Testis (tissue), 2 donors: ENCODE measurements at regions not wholly inside any gene's neighbourhood (a gene's known extent, or its start where the extent isn't known, plus 50 kb on each side); places are given as distances from the start of the nearest gene placed in this dataset.
"Not testable (repeated sequence)": the region's sequence is repeated elsewhere in the genome, so short reads cannot be mapped to it uniquely, and the experiment has no call there.

Experiments
- DNase-seq: peaks from one replicate; pipeline ENCODE4 v3.0.0-alpha.2; 2019
- H3K27ac ChIP-seq, 2 donors: fragments of 200-600 bp; sonication (generic); one replicate each; pipeline ENCODE4 v1.5.1; 2019
- H3K27me3 ChIP-seq: fragments of 200-600 bp; sonication (generic); one replicate; pipeline ENCODE4 v1.5.1; 2019
- H3K36me3 ChIP-seq: fragments of 200-600 bp; sonication (generic); one replicate; pipeline ENCODE4 v1.5.1; 2017; ENCODE audit warnings: low read depth; ENCODE audit errors: missing control alignments
- H3K4me1 ChIP-seq: fragments of 200-600 bp; sonication (generic); one replicate; pipeline ENCODE4 v1.5.1; 2019
- H3K4me3 ChIP-seq, 2 donors: fragments of 200-600 bp; sonication (generic); one replicate each; pipeline ENCODE4 v1.5.1; 2017 to 2019
- H3K9me3 ChIP-seq: fragments of 200-600 bp; sonication (generic); one replicate; pipeline ENCODE4 v1.5.1; 2017
- CTCF ChIP-seq, 3 experiments: fragments of 450-650 bp in 2 of 3; fragments of 200-600 bp in 1 of 3; sonication (generic) in 1 of 3; IDR thresholded peaks; one replicate each; pipeline ENCODE4 v1.5.1; 2016 to 2019; ENCODE audit warnings: antibody characterized with exemption in 3 of 3, mild to moderate bottlenecking in 2 of 3, moderate library complexity in 1 of 3
- POLR2A ChIP-seq: fragments of 450-650 bp; IDR thresholded peaks from one replicate; pipeline ENCODE4 v1.6.1; 2017; ENCODE audit warnings: antibody characterized with exemption, mild to moderate bottlenecking, moderate library complexity
- WGBS, 2 donors: methylation state at CpG; one replicate each; pipeline ENCODE4 v1.1.5; 2018; 5-methylcytosine and 5-hydroxymethylcytosine counted together
- intact Hi-C: fragments of 100-400 bp; cut with DNase I; formaldehyde crosslinking; loops from one replicate; pipeline ENCODE4 v1.15.1; 2023; ENCODE audit warnings: low total_unique reads

GRCh38 chr18:68177807-68178702, 536.9 kb downstream of the TMX3 start:
- TF ChIP-seq CTCF (IDR thresholded peaks at IDR 0.05) (no peak), POLR2A (no peak)
- Histone ChIP-seq H3K4me1 (no peaks in the 10 kb centered on the region), H3K9me3 (no peaks in the 10 kb centered on the region), H3K4me3 (no peak overlapping the region), H3K27ac (no peak overlapping the region), H3K27me3 (no peaks in the 10 kb centered on the region), H3K36me3 (no peaks in the 10 kb centered on the region)
- no peak for DNase-seq
- WGBS, 2 donors: 68 to 69% methylated on average over 6 of the region's 6 CpGs
- intact Hi-C loops: no loop called here

- no peak overlapping the region for H3K4me3 ChIP-seq
These were observed 538.0 kb downstream of the TMX3 start for GRCh38 chr18:68176901-68177300.

GRCh38 chr18:68172842-68173549, 541.9 kb downstream of the TMX3 start:
- TF ChIP-seq POLR2A (no peak), CTCF (IDR thresholded peaks at IDR 0.05) (no peak)
- Histone ChIP-seq H3K4me1 (no peaks in the 10 kb centered on the region), H3K4me3 (no peak overlapping the region), H3K9me3 (no peaks in the 10 kb centered on the region), H3K27ac (no peak overlapping the region), H3K27me3 (no peaks in the 10 kb centered on the region), H3K36me3 (no peaks in the 10 kb centered on the region)
- intact Hi-C loops: no loop called here
- no peak for DNase-seq
- WGBS, 2 donors: 61 to 62% methylated on average over 12 to 17 of the region's 17 CpGs

More at GRCh38 chr18:68176901-68177300, 538.0 kb downstream of the TMX3 start:
- Histone ChIP-seq H3K27ac (no peak overlapping the region), H3K9me3 (no peaks in the 10 kb centered on the region), H3K36me3 (no peaks in the 10 kb centered on the region), H3K4me1 (no peaks in the 10 kb centered on the region), H3K27me3 (no peaks in the 10 kb centered on the region)
- intact Hi-C loops: no loop called here
- DNase-seq: no peak
- TF ChIP-seq CTCF (IDR thresholded peaks at IDR 0.05): no peak
- no peak for TF ChIP-seq POLR2A

GRCh38 chr18:68164909-68165308, 550.0 kb downstream of the TMX3 start:
- Histone ChIP-seq H3K27me3 (no peaks in the 10 kb centered on the region), H3K9me3 (no peaks in the 10 kb centered on the region), H3K4me3 (no peak overlapping the region), H3K36me3 (no peaks in the 10 kb centered on the region), H3K27ac (no peak overlapping the region), H3K4me1 (no peaks in the 10 kb centered on the region)
- 54 to 60% methylated on average over 4 of the region's 4 CpGs for WGBS, 2 donors
- intact Hi-C loops: no loop called here
- DNase-seq: no peak
- TF ChIP-seq CTCF (IDR thresholded peaks at IDR 0.05): no peak
- TF ChIP-seq POLR2A: no peak

GRCh38 chr18:68153821-68154220, 561.1 kb downstream of the TMX3 start:
- H3K27me3 ChIP-seq, H3K36me3 ChIP-seq, intact Hi-C loops, DNase-seq, H3K4me1 ChIP-seq, H3K27ac ChIP-seq, H3K4me3 ChIP-seq, H3K9me3 ChIP-seq: not testable (repeated sequence)
- WGBS, 2 donors: 60 to 71% methylated on average over 5 of the region's 5 CpGs
